IPS DF 6.9 (cell line): ENCODE measurements at regions not wholly inside any gene's neighbourhood (a gene's known extent, or its start where the extent isn't known, plus 50 kb on each side); places are given as distances from the start of the nearest gene placed in this dataset.

Experiments used
- DNase-seq: peaks from one replicate; pipeline ENCODE4 v3.0.0-alpha.2; 2013; ENCODE audit warnings: low read depth, low spot score
- H3K27ac ChIP-seq: one replicate; pipeline ENCODE4 v1.5.1; 2013; ENCODE audit warnings: low read length, control low read depth
- H3K27me3 ChIP-seq: 2 replicates; pipeline ENCODE4 v1.6.1; 2013; ENCODE audit warnings: mild to moderate bottlenecking, low read length; ENCODE audit not compliant: control insufficient read depth, insufficient read depth
- H3K36me3 ChIP-seq: 2 replicates; pipeline ENCODE4 v1.6.1; 2013; ENCODE audit warnings: low read length; ENCODE audit not compliant: control insufficient read depth, insufficient read depth
- H3K4me1 ChIP-seq: 2 replicates; pipeline ENCODE4 v1.6.1; 2013; ENCODE audit warnings: low read length; ENCODE audit not compliant: control insufficient read depth, insufficient read depth
- H3K4me3 ChIP-seq: 2 replicates; pipeline ENCODE4 v1.5.1; 2013; ENCODE audit warnings: mild to moderate bottlenecking, low read length
- H3K9me3 ChIP-seq: 2 replicates; pipeline ENCODE4 v1.6.1; 2013; ENCODE audit warnings: low read length, inconsistent platforms; ENCODE audit not compliant: control insufficient read depth, insufficient read depth
- WGBS: extraction: QIAGEN DNeasy Blood & Tissue Kit; methylation state at CpG from one replicate; pipeline ENCODE4 v1.1.7; 2013; ENCODE audit warnings: mixed read lengths, missing lambda C conversion rate; ENCODE audit not compliant: insufficient read length, insufficient coverage; 5-methylcytosine and 5-hydroxymethylcytosine counted together

- DNase-seq: no peak
- no peak overlapping the region for H3K4me3 ChIP-seq
- H3K27me3 ChIP-seq: no peaks in the 10 kb centered on the region
- H3K9me3 ChIP-seq: no peaks in the 10 kb centered on the region
- H3K36me3 ChIP-seq: no peaks in the 10 kb centered on the region
- WGBS: no CpG with 5 or more reads among the region's 1 CpG
- H3K4me1 ChIP-seq: no peaks in the 10 kb centered on the region
- H3K27ac ChIP-seq: no peak overlapping the region
These were observed 55.9 kb upstream of the PIP4K2A start for GRCh38 chr10:22770270-22770669.

GRCh38 chr10:22767859-22768258 lies 53.5 kb upstream of the PIP4K2A start:
- no CpG with 5 or more reads among the region's 2 CpGs for WGBS
- Histone ChIP-seq H3K27me3 (no peaks in the 10 kb centered on the region), H3K4me1 (no peaks in the 10 kb centered on the region), H3K27ac (no peak overlapping the region), H3K4me3 (no peak overlapping the region), H3K36me3 (no peaks in the 10 kb centered on the region), H3K9me3 (no peaks in the 10 kb centered on the region)
- no peak for DNase-seq

GRCh38 chr10:22766693-22767092 lies 52.3 kb upstream of the PIP4K2A start:
- H3K4me3 ChIP-seq: no peak overlapping the region
- H3K36me3 ChIP-seq: no peaks in the 10 kb centered on the region
- H3K4me1 ChIP-seq: no peaks in the 10 kb centered on the region
- no peak overlapping the region for H3K27ac ChIP-seq
- no peak for DNase-seq
- no peaks in the 10 kb centered on the region for H3K27me3 ChIP-seq
- no CpG with 5 or more reads among the region's 3 CpGs for WGBS
- H3K9me3 ChIP-seq: no peaks in the 10 kb centered on the region

- H3K9me3 ChIP-seq: no peaks in the 10 kb centered on the region
- no peak for DNase-seq
- no peak overlapping the region for H3K4me3 ChIP-seq
- H3K4me1 ChIP-seq: no peaks in the 10 kb centered on the region
- H3K27ac ChIP-seq: no peak overlapping the region
- no peaks in the 10 kb centered on the region for H3K36me3 ChIP-seq
- H3K27me3 ChIP-seq: no peaks in the 10 kb centered on the region
- no CpG with 5 or more reads among the region's 6 CpGs for WGBS
These were observed 51.5 kb upstream of the PIP4K2A start for GRCh38 chr10:22765660-22766547.

DNA sequence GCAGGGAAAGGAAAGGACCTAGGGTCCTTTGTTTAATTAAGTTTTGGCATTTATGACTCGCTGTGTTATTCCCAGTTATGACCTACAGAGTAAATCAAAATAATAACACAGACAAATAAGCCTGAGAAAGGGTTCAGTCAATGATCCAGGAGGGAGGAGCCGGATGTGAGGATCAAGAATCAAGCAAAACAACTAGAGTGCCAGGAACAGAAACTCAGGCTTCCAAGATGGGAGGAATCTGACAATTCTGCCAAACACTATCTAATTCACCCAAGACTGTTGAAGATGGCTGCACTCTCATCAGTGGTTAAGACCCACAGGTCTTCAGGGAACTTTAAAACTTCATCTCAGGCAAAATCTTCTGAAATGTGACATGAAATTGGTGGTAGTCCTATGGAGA lies 50.3 kb upstream of the PIP4K2A start:
- WGBS: no CpG with 5 or more reads among the region's 2 CpGs
- no peak for DNase-seq
- no peak overlapping the region for H3K27ac ChIP-seq

More for the DNA sequence above, 50.3 kb upstream of the PIP4K2A start:
- H3K36me3 ChIP-seq: no peaks in the 10 kb centered on the region
- no peak overlapping the region for H3K4me3 ChIP-seq
- no peaks in the 10 kb centered on the region for H3K9me3 ChIP-seq
- H3K4me1 ChIP-seq: no peaks in the 10 kb centered on the region
- no peaks in the 10 kb centered on the region for H3K27me3 ChIP-seq
